GM11168 (cell line): ENCODE measurements at regions not wholly inside any gene's neighbourhood (a gene's known extent, or its start where the extent isn't known, plus 50 kb on each side); places are given as distances from the start of the nearest gene placed in this dataset.

ENCODE experiments used
- in situ Hi-C: fragments of 300-500 bp; cut with MboI; formaldehyde crosslinking; loops from one replicate; pipeline ENCODE4 v1.12.0; 2022; ENCODE audit warnings: low sequenced_read_pairs; ENCODE audit not compliant: unreplicated experiment

GRCh38 chr12:92509156-92509738 is 193.5 kb upstream of the PLEKHG7 start:
- in situ Hi-C loops: loop anchor here (10.0 kb wide), 1 partner anchor 74 kb away; no protein-coding TSS in a partner anchor

DNA sequence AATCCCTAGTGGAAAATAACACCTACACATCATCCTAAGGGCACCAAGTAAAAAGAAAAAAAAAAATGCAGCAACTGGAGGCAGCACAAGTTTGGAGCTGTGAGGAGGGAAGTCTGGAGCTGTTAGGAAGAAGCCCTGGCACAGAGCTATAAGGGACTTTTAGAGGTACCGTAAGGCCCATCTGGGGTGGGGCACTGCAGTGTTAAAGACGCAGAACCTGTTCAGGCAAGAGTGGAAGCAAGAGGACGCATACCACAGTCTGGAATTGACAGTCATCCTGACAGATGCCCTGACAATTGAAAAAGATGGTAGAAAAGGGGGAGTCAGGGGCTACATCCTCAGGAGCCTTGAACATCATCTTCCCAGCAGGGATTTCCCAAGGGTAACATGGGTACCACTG is 195.9 kb upstream of the PLEKHG7 start:
- in situ Hi-C loops: loop anchor here (10.0 kb wide), 1 partner anchor 72 kb away; no protein-coding TSS in a partner anchor

- in situ Hi-C loops: loop anchor here (10.0 kb wide), 1 partner anchor 72 kb away; no protein-coding TSS in a partner anchor
Observed at GRCh38 chr12:92506460-92506859, 196.3 kb upstream of the PLEKHG7 start.

- in situ Hi-C loops: loop anchor here (10.0 kb wide), 1 partner anchor 71 kb away; no protein-coding TSS in a partner anchor
Observed at GRCh38 chr12:92505254-92506231, 197.2 kb upstream of the PLEKHG7 start.

GRCh38 chr12:92504594-92504981 is 198.2 kb upstream of the PLEKHG7 start:
- in situ Hi-C loops: loop anchor here (10.0 kb wide), 1 partner anchor 70 kb away; no protein-coding TSS in a partner anchor

DNA sequence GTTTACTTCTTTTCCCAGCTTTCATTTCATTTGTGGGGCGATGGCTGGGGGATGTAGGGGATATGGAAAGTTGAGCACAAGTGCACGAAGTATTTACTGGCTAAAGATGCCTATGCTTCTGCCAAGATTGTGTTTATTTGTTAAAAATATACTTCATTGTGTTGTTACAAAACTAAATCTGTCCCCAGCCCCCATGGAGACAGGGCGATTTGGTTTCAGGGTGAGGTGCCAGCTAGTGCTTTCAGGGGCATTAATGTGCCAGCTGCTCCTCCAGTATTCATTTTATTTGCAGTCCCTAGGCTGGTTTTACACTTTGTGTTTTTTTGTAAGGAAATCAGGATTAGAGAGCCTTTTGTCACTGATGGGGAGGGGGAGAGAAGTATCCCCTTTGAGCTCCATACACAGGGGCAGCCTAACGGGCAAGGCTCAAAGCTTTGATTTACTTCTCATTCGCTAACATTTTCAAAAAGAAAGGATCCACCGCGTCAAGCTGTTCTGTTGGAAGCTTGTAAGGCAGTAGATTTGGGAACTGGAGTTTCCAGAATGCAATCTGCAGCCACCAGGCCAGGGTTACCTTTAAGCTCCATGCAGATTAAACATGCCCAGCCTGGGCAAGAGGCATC is 198.7 kb upstream of the PLEKHG7 start:
- in situ Hi-C loops: loop anchor here (10.0 kb wide), 1 partner anchor 69 kb away; no protein-coding TSS in a partner anchor

GRCh38 chr12:92503029-92503931 is 199.5 kb upstream of the PLEKHG7 start:
- in situ Hi-C loops: loop anchor here (10.0 kb wide), 1 partner anchor 68 kb away; no protein-coding TSS in a partner anchor

- in situ Hi-C loops: loop anchor here (10.0 kb wide), 1 partner anchor 68 kb away; no protein-coding TSS in a partner anchor
Observed at GRCh38 chr12:92502417-92503028, 200.3 kb upstream of the PLEKHG7 start.

DNA sequence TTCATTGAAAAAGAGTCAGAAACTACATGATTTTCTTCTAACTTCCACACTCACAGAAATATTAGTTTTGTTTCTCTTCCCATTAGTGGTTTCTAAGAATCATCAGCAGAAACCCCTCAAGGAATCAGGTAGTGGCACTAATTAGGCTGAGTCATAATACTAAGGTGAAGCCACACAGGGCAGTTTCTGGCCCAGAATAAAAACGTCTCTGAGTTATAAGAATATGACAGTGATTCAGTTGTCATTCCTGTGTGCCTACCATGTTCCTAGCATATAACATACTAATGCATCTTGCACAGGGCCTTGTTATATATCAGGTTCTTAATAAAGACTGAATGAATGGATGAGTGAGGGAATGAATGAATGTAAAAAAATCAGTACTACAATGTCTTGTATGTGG is 206.0 kb upstream of the PLEKHG7 start:
- in situ Hi-C loops: loop anchor here (5.0 kb wide), 1 partner anchor 71 kb away; no protein-coding TSS in a partner anchor

DNA sequence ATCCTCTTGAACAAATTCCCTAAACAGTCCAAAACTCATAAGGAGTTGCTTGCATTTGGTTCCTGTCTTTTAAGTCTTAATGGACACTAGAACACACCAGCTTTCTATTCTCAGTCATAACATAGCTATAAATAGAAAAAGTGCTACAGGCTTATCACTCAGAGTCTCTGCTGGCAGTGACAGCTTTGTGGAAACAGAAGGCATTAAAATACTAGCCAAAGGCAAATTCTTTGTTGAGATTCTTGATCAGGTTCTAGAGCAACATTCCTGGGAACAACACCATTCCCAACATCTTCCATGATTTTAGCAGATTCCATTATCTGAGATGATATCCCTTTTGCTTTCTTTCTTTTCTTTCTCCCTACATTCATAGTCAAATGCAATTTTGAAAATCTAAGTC is 207.7 kb upstream of the PLEKHG7 start:
- in situ Hi-C loops: loop anchor here (5.0 kb wide), 1 partner anchor 72 kb away; no protein-coding TSS in a partner anchor

DNA sequence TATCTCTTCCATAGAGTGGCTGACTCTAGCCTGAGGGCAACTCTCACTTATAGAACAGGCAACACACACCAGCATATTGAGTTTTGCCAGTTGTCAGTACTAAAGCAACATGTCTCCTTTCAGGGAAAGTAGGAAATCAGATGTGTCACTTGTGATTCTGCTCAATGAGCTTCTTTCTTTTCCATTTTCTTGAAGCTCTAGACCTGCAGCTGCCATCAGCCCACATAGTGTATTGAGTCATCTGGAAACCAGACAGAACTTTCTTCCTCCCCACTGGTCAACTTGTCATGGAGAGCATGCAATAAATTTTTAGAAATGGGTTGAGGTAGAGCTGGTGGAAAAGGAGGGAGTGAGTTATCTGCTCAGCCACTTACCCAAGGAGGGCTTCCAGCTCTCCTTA is 209.0 kb upstream of the PLEKHG7 start:
- in situ Hi-C loops: no loop called here

DNA sequence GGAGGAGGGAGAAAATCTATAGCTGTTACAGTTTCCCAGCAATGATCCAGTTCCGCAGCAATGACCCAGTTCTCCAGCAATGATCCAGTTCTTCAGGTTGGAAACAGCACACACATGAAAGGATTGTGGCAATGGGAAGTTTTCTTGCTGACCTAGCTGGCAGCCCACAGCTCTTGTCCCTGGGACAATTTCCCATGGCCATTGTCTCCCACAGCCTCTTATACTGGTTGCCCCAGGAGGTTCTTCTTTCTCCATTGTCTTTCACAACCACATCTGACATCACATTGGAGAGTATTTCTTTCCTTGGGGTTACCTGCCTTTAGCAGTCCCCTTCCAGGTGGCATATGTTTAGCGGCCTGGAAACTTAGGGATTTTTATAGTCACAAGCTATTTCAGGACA is 209.8 kb upstream of the PLEKHG7 start:
- in situ Hi-C loops: no loop called here

- in situ Hi-C loops: no loop called here
Observed at GRCh38 chr12:92492291-92492690, 210.5 kb upstream of the PLEKHG7 start.

DNA sequence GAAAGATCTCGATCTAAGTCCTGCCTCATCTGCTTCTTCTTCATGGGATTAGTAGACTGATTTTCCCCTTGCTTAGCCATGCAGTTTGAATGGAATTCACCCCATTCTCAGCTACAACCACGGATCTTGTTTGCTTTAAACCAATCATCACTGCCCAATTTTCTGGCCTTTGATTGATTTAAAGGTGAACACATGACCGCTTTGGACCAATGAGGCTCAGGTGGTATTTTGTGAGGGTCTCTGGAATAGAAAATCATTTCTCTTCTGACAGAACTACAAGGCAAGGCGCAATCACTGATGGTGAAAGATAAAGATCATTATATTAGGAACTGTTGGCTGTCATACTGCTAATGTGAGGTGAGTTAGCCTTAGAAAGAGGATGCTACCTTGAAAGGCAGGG is 213.0 kb upstream of the PLEKHG7 start:
- in situ Hi-C loops: no loop called here

- in situ Hi-C loops: no loop called here
Observed at GRCh38 chr12:92488735-92489134, 214.1 kb upstream of the PLEKHG7 start.

GRCh38 chr12:92487138-92487485 is 215.7 kb upstream of the PLEKHG7 start:
- in situ Hi-C loops: no loop called here

DNA sequence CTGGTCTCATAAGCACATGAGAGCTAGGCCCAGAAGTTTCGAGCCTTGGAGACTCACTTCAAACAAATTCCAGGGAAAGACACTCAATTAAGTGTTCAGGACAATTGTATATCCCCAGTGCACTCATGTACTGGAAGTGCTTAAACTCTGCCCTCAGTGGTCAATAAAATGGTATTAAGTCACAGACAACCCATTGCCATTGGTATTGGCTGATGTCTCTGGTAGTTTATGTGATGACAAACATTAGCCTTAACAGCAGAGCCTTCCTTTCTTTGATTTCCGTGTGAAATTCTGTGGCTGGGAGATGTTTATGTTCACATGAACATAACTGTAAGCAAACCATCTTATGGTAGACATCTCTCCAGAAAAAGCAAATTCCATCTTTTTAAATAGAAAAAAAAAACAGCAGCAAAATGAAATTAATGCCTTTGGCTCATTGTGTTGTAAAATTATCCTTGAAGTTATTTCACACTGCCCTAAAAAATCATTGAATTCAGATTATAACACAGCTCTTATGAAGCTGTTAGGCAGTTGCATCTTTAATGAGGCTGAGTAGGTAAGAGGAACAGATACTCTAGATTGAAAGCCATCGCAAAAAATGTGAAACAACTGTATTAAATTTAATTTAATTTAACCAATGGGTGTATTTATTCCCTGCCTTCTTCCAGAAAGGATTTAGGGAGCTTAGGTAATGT is 216.2 kb upstream of the PLEKHG7 start:
- in situ Hi-C loops: no loop called here
